ENCODE measurements at regions not wholly inside any gene's neighbourhood (a gene's known extent, or its start where the extent isn't known, plus 50 kb on each side); places are given as distances from the start of the nearest gene placed in this dataset.

GRCh38 chr15:46892621-46893160, 824.6 kb upstream of the SEMA6D start:
- ATAC-seq (replicated peaks; ENCODE audit: extremely low read depth, poor library complexity, severe bottlenecking) = no peak
- peaks cover 16% of the 10 kb centered on the region for H3K9me3 Mint-ChIP-seq
- no peak overlapping the region for H3K4me3 Mint-ChIP-seq
- H3K4me1 Mint-ChIP-seq = no peaks in the 10 kb centered on the region
- no peaks in the 10 kb centered on the region for H3K27me3 Mint-ChIP-seq
- no peak overlapping the region for H3K27ac Mint-ChIP-seq (ENCODE audit: low read depth)
- H3K36me3 Mint-ChIP-seq (ENCODE audit: insufficient read depth) = no peaks in the 10 kb centered on the region
- no peak for DNase-seq (ENCODE audit: low spot score in 2 of 2)

GRCh38 chr15:46894644-46895043, 822.7 kb upstream of the SEMA6D start:
- peaks cover 16% of the 10 kb centered on the region for H3K9me3 Mint-ChIP-seq
- no peak for DNase-seq (ENCODE audit: low spot score in 2 of 2)

GRCh38 chr15:46897266-46897665, 820.0 kb upstream of the SEMA6D start:
- peaks cover 31% of the 10 kb centered on the region for H3K9me3 Mint-ChIP-seq
- no peaks in the 10 kb centered on the region for H3K27me3 Mint-ChIP-seq
- H3K4me3 Mint-ChIP-seq = no peak overlapping the region
- H3K36me3 Mint-ChIP-seq (ENCODE audit: insufficient read depth) = no peaks in the 10 kb centered on the region
- H3K4me1 Mint-ChIP-seq = no peaks in the 10 kb centered on the region
- no peak for ATAC-seq (replicated peaks; ENCODE audit: extremely low read depth, poor library complexity, severe bottlenecking)
- no peak overlapping the region for H3K27ac Mint-ChIP-seq (ENCODE audit: low read depth)
- DNase-seq (ENCODE audit: low spot score in 2 of 2) = no peak

More at GRCh38 chr15:46894644-46895043, 822.7 kb upstream of the SEMA6D start:
- Mint-ChIP-seq H3K36me3 (ENCODE audit: insufficient read depth) (no peaks in the 10 kb centered on the region), H3K27ac (ENCODE audit: low read depth) (no peak overlapping the region), H3K4me1 (no peaks in the 10 kb centered on the region), H3K4me3 (no peak overlapping the region), H3K27me3 (no peaks in the 10 kb centered on the region)
- ATAC-seq (replicated peaks; ENCODE audit: extremely low read depth, poor library complexity, severe bottlenecking) = no peak

- Mint-ChIP-seq H3K4me3 (no peak overlapping the region), H3K4me1 (no peaks in the 10 kb centered on the region), H3K27ac (ENCODE audit: low read depth) (no peak overlapping the region), H3K36me3 (ENCODE audit: insufficient read depth) (no peaks in the 10 kb centered on the region), H3K9me3 (peaks cover 19% of the 10 kb centered on the region), H3K27me3 (no peaks in the 10 kb centered on the region)
- DNase-seq (ENCODE audit: low spot score in 2 of 2) = no peak
- no peak for ATAC-seq (replicated peaks; ENCODE audit: extremely low read depth, poor library complexity, severe bottlenecking)
These were observed 816.3 kb upstream of the SEMA6D start for GRCh38 chr15:46901001-46901400.

GRCh38 chr15:46917721-46918252, 799.5 kb upstream of the SEMA6D start:
- ATAC-seq (replicated peaks; ENCODE audit: extremely low read depth, poor library complexity, severe bottlenecking) (no peak), DNase-seq (ENCODE audit: low spot score in 2 of 2) (no peak)
- Mint-ChIP-seq H3K27me3 (no peaks in the 10 kb centered on the region), H3K9me3 (no peaks in the 10 kb centered on the region), H3K4me1 (no peaks in the 10 kb centered on the region), H3K36me3 (ENCODE audit: insufficient read depth) (no peaks in the 10 kb centered on the region), H3K4me3 (no peak overlapping the region), H3K27ac (ENCODE audit: low read depth) (no peak overlapping the region)

- ATAC-seq (replicated peaks; ENCODE audit: extremely low read depth, poor library complexity, severe bottlenecking) (no peak), DNase-seq (ENCODE audit: low spot score in 2 of 2) (no peak)
- Mint-ChIP-seq H3K4me3 (no peak overlapping the region), H3K27ac (ENCODE audit: low read depth) (no peak overlapping the region), H3K27me3 (no peaks in the 10 kb centered on the region), H3K9me3 (peaks cover 6% of the 10 kb centered on the region), H3K36me3 (ENCODE audit: insufficient read depth) (no peaks in the 10 kb centered on the region), H3K4me1 (no peaks in the 10 kb centered on the region)
These were observed 798.7 kb upstream of the SEMA6D start for GRCh38 chr15:46918462-46919140.

GRCh38 chr15:46921891-46922290, 795.4 kb upstream of the SEMA6D start:
- no peak for DNase-seq (ENCODE audit: low spot score in 2 of 2)
- Mint-ChIP-seq H3K4me1 (no peaks in the 10 kb centered on the region), H3K4me3 (no peak overlapping the region), H3K27me3 (no peaks in the 10 kb centered on the region), H3K36me3 (ENCODE audit: insufficient read depth) (no peaks in the 10 kb centered on the region), H3K9me3 (peaks cover 6% of the 10 kb centered on the region), H3K27ac (ENCODE audit: low read depth) (no peak overlapping the region)
- no peak for ATAC-seq (replicated peaks; ENCODE audit: extremely low read depth, poor library complexity, severe bottlenecking)

GRCh38 chr15:46930426-46930825, 786.9 kb upstream of the SEMA6D start:
- Mint-ChIP-seq H3K4me1 (no peaks in the 10 kb centered on the region), H3K27ac (ENCODE audit: low read depth) (no peak overlapping the region), H3K9me3 (peaks cover 17% of the 10 kb centered on the region), H3K36me3 (ENCODE audit: insufficient read depth) (no peaks in the 10 kb centered on the region), H3K27me3 (no peaks in the 10 kb centered on the region), H3K4me3 (no peak overlapping the region)
- DNase-seq (ENCODE audit: low spot score in 2 of 2) = no peak
- ATAC-seq (replicated peaks; ENCODE audit: extremely low read depth, poor library complexity, severe bottlenecking) = no peak

GRCh38 chr15:46933332-46933731, 784.0 kb upstream of the SEMA6D start:
- ATAC-seq (replicated peaks; ENCODE audit: extremely low read depth, poor library complexity, severe bottlenecking) (no peak), DNase-seq (ENCODE audit: low spot score in 2 of 2) (no peak)
- H3K27ac Mint-ChIP-seq (ENCODE audit: low read depth) = no peak overlapping the region
- peaks cover 2% of the 10 kb centered on the region for H3K36me3 Mint-ChIP-seq (ENCODE audit: insufficient read depth)
- H3K9me3 Mint-ChIP-seq = peaks cover 17% of the 10 kb centered on the region
- no peaks in the 10 kb centered on the region for H3K4me1 Mint-ChIP-seq
- no peaks in the 10 kb centered on the region for H3K27me3 Mint-ChIP-seq
- H3K4me3 Mint-ChIP-seq = no peak overlapping the region

- Mint-ChIP-seq H3K36me3 (ENCODE audit: insufficient read depth) (peaks cover 2% of the 10 kb centered on the region), H3K27ac (ENCODE audit: low read depth) (no peak overlapping the region), H3K27me3 (no peaks in the 10 kb centered on the region), H3K9me3 (peaks cover 22% of the 10 kb centered on the region), H3K4me1 (no peaks in the 10 kb centered on the region), H3K4me3 (no peak overlapping the region)
- ATAC-seq (replicated peaks; ENCODE audit: extremely low read depth, poor library complexity, severe bottlenecking) (no peak), DNase-seq (ENCODE audit: low spot score in 2 of 2) (no peak)
These were observed 782.5 kb upstream of the SEMA6D start for GRCh38 chr15:46934851-46935250.

- Mint-ChIP-seq H3K9me3 (peaks cover 19% of the 10 kb centered on the region), H3K4me3 (no peak overlapping the region), H3K4me1 (no peaks in the 10 kb centered on the region), H3K36me3 (ENCODE audit: insufficient read depth) (peaks cover 2% of the 10 kb centered on the region), H3K27me3 (no peaks in the 10 kb centered on the region), H3K27ac (ENCODE audit: low read depth) (no peak overlapping the region)
- no peak for ATAC-seq (replicated peaks; ENCODE audit: extremely low read depth, poor library complexity, severe bottlenecking)
- DNase-seq (ENCODE audit: low spot score in 2 of 2) = no peak
These were observed 779.1 kb upstream of the SEMA6D start for GRCh38 chr15:46938169-46938568.

GRCh38 chr15:46941241-46941640, 776.1 kb upstream of the SEMA6D start:
- H3K27me3 Mint-ChIP-seq = no peaks in the 10 kb centered on the region
- peaks cover 2% of the 10 kb centered on the region for H3K36me3 Mint-ChIP-seq (ENCODE audit: insufficient read depth)
- H3K27ac Mint-ChIP-seq (ENCODE audit: low read depth) = no peak overlapping the region

GRCh38 chr15:46946953-46947352, 770.4 kb upstream of the SEMA6D start:
- Mint-ChIP-seq H3K9me3 (peaks cover 36% of the 10 kb centered on the region), H3K4me3 (no peak overlapping the region), H3K36me3 (ENCODE audit: insufficient read depth) (no peaks in the 10 kb centered on the region), H3K27me3 (no peaks in the 10 kb centered on the region), H3K4me1 (no peaks in the 10 kb centered on the region), H3K27ac (ENCODE audit: low read depth) (no peak overlapping the region)
- no peak for ATAC-seq (replicated peaks; ENCODE audit: extremely low read depth, poor library complexity, severe bottlenecking)
- DNase-seq (ENCODE audit: low spot score in 2 of 2) = no peak

More at GRCh38 chr15:46941241-46941640, 776.1 kb upstream of the SEMA6D start:
- peaks cover 21% of the 10 kb centered on the region for H3K9me3 Mint-ChIP-seq
- H3K4me3 Mint-ChIP-seq = no peak overlapping the region
- no peak for DNase-seq (ENCODE audit: low spot score in 2 of 2)
- H3K4me1 Mint-ChIP-seq = no peaks in the 10 kb centered on the region
- no peak for ATAC-seq (replicated peaks; ENCODE audit: extremely low read depth, poor library complexity, severe bottlenecking)

Measured in central memory CD8-positive, alpha-beta T cell (primary cell).